ENCODE measurements at regions not wholly inside any gene's neighbourhood (a gene's known extent, or its start where the extent isn't known, plus 50 kb on each side); places are given as distances from the start of the nearest gene placed in this dataset.

GRCh38 chr19:30625947-30626625 is 253.9 kb downstream of the ZNF536 start:
- TF ChIP-seq RAD21 (conservative IDR thresholded peaks at IDR 0.05) (no peak), TAF1 (IDR thresholded peaks at IDR 0.05; ENCODE audit: low read depth) (no peak), EZH2 (IDR thresholded peaks at IDR 0.05; ENCODE audit: borderline replicate concordance, insufficient read depth, low read length, poor library complexity, severe bottlenecking) (no peak), EP300 (conservative IDR thresholded peaks at IDR 0.05; ENCODE audit: poor library complexity, severe bottlenecking) (no peak), MXI1 (conservative IDR thresholded peaks at IDR 0.05; ENCODE audit: poor library complexity, severe bottlenecking) (no peak), REST (IDR thresholded peaks at IDR 0.05; ENCODE audit: borderline replicate concordance) (no peak), POLR2AphosphoS5 (IDR thresholded peaks at IDR 0.05) (no peak), SMC3 (conservative IDR thresholded peaks at IDR 0.05; ENCODE audit: poor library complexity) (no peak)
- TF ChIP-seq, protein P1, sequence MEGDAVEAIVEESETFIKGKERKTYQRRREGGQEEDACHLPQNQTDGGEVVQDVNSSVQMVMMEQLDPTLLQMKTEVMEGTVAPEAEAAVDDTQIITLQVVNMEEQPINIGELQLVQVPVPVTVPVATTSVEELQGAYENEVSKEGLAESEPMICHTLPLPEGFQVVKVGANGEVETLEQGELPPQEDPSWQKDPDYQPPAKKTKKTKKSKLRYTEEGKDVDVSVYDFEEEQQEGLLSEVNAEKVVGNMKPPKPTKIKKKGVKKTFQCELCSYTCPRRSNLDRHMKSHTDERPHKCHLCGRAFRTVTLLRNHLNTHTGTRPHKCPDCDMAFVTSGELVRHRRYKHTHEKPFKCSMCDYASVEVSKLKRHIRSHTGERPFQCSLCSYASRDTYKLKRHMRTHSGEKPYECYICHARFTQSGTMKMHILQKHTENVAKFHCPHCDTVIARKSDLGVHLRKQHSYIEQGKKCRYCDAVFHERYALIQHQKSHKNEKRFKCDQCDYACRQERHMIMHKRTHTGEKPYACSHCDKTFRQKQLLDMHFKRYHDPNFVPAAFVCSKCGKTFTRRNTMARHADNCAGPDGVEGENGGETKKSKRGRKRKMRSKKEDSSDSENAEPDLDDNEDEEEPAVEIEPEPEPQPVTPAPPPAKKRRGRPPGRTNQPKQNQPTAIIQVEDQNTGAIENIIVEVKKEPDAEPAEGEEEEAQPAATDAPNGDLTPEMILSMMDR (IDR thresholded peaks at IDR 0.05; ENCODE audit: poor library complexity, severe bottlenecking) = no peak
- H4K20me1 ChIP-seq (ENCODE audit: insufficient read depth) = no peaks in the 10 kb centered on the region
- no peak overlapping the region for H2AFZ ChIP-seq (ENCODE audit: low read depth, low read length)
- H3K9me2 ChIP-seq (ENCODE audit: insufficient read depth, low read length) = no peaks in the 10 kb centered on the region
- no peaks in the 10 kb centered on the region for H3K27me3 ChIP-seq (ENCODE audit: insufficient read depth, low read depth, low read length)
- no peaks in the 10 kb centered on the region for H3K79me2 ChIP-seq (replicated peaks; ENCODE audit: insufficient read depth, low read length)
- no peak overlapping the region for H3K9ac ChIP-seq (ENCODE audit: low read length)
- no peak overlapping the region for H3K27ac ChIP-seq (ENCODE audit: low read length)
- no peak overlapping the region for H3K4me2 ChIP-seq (ENCODE audit: low read length)
- no peak overlapping the region for H3K4me3 ChIP-seq (ENCODE audit: low read length)
- no peaks in the 10 kb centered on the region for H3F3A ChIP-seq (ENCODE audit: insufficient read depth, low read length, poor library complexity, severe bottlenecking)
- peaks cover 13% of the 10 kb centered on the region for H3K9me3 ChIP-seq (ENCODE audit: low read length)
- H3K36me3 ChIP-seq (ENCODE audit: insufficient read depth, low read length) = no peaks in the 10 kb centered on the region

DNA sequence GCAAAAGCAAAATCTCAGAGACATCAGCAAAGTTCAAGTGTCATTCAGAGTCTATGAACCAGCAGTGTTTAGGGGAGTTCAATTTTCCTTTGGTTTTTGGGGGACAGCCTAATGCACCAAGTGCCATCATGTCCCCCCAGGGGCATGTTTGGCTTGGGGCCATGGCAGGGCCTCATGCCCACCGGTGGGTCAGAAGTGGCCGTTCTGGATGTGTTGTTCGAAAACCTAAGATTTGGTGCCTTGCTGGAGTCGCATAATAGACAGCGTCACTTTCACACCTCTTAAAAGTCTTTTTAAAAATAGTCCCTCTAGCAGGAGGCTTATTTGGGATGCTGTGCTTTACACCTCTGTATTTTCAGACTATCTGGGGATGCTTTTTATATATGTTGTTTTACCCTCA is 250.1 kb downstream of the ZNF536 start:
- H3F3A ChIP-seq (ENCODE audit: insufficient read depth, low read length, poor library complexity, severe bottlenecking) = no peaks in the 10 kb centered on the region
- H3K4me2 ChIP-seq (ENCODE audit: low read length) = no peak overlapping the region
- no peaks in the 10 kb centered on the region for H3K27me3 ChIP-seq (ENCODE audit: insufficient read depth, low read depth, low read length)
- H3K4me3 ChIP-seq (ENCODE audit: low read length) = no peak overlapping the region
- H3K9me2 ChIP-seq (ENCODE audit: insufficient read depth, low read length) = no peaks in the 10 kb centered on the region
- H4K20me1 ChIP-seq (ENCODE audit: insufficient read depth) = no peaks in the 10 kb centered on the region
- H3K9me3 ChIP-seq (ENCODE audit: low read length) = peaks cover 13% of the 10 kb centered on the region
- no peaks in the 10 kb centered on the region for H3K79me2 ChIP-seq (replicated peaks; ENCODE audit: insufficient read depth, low read length)
- H3K27ac ChIP-seq (ENCODE audit: low read length) = no peak overlapping the region
- H3K36me3 ChIP-seq (ENCODE audit: insufficient read depth, low read length) = no peaks in the 10 kb centered on the region
- H2AFZ ChIP-seq (ENCODE audit: low read depth, low read length) = no peak overlapping the region
- TF ChIP-seq EZH2 (IDR thresholded peaks at IDR 0.05; ENCODE audit: borderline replicate concordance, insufficient read depth, low read length, poor library complexity, severe bottlenecking) = no peak
- TF ChIP-seq REST (IDR thresholded peaks at IDR 0.05; ENCODE audit: borderline replicate concordance) = no peak
- TF ChIP-seq SMC3 (conservative IDR thresholded peaks at IDR 0.05; ENCODE audit: poor library complexity) = no peak
- TF ChIP-seq TAF1 (IDR thresholded peaks at IDR 0.05; ENCODE audit: low read depth) = no peak
- TF ChIP-seq RAD21 (conservative IDR thresholded peaks at IDR 0.05) = no peak
- TF ChIP-seq POLR2AphosphoS5 (IDR thresholded peaks at IDR 0.05) = no peak
- TF ChIP-seq EP300 (conservative IDR thresholded peaks at IDR 0.05; ENCODE audit: poor library complexity, severe bottlenecking) = no peak
- TF ChIP-seq MXI1 (conservative IDR thresholded peaks at IDR 0.05; ENCODE audit: poor library complexity, severe bottlenecking) = no peak
- TF ChIP-seq, protein P1 (IDR thresholded peaks at IDR 0.05; ENCODE audit: poor library complexity, severe bottlenecking) = no peak
- no peak overlapping the region for H3K9ac ChIP-seq (ENCODE audit: low read length)

All from neural cell (in vitro differentiated cells).